Tibial artery (tissue), 4 donors: ENCODE measurements at regions not wholly inside any gene's neighbourhood (a gene's known extent, or its start where the extent isn't known, plus 50 kb on each side); places are given as distances from the start of the nearest gene placed in this dataset.

Experiments used
- DNase-seq, 2 donors: peaks; one replicate each; pipeline ENCODE4 v3.0.0-alpha.2; 2019
- H3K27ac ChIP-seq, 2 donors: fragments of 200-600 bp; sonication (generic) in 1 of 2; 1 replicate in 1 of 2; 2 replicates in 1 of 2; pipeline ENCODE4 v1.5.1; 2018 to 2019; ENCODE audit warnings: mild to moderate bottlenecking in 1 of 2
- H3K27me3 ChIP-seq, 2 donors: fragments of 200-600 bp; sonication (generic) in 1 of 2; one replicate each; pipeline versions ENCODE4 v1.5.1 to v1.6.0; 2016 to 2019
- H3K36me3 ChIP-seq, 3 donors: fragments of 200-600 bp; sonication (generic) in 2 of 3; one replicate each; pipeline ENCODE4 v1.5.1; 2016 to 2019; ENCODE audit warnings: mild to moderate bottlenecking in 2 of 3
- H3K4me1 ChIP-seq, 4 donors: fragments of 200-600 bp; sonication (generic) in 2 of 4; 1 replicate in 3 of 4; 2 replicates in 1 of 4; pipeline ENCODE4 v1.5.1; 2016 to 2019
- H3K4me3 ChIP-seq, 2 donors: fragments of 200-600 bp; sonication (generic) in 1 of 2; 1 replicate in 1 of 2; 2 replicates in 1 of 2; pipeline ENCODE4 v1.5.1; 2018 to 2019; ENCODE audit warnings: mild to moderate bottlenecking in 2 of 2
- H3K9me3 ChIP-seq, 3 donors: fragments of 200-600 bp; sonication (generic) in 1 of 3; one replicate each; pipeline ENCODE4 v1.5.1; 2016 to 2019
- intact Hi-C: fragments of 100-400 bp; cut with DNase I; formaldehyde crosslinking; loops from one replicate; pipeline ENCODE4 v1.15.0; 2023; ENCODE audit warnings: low total_unique reads
- TF ChIP-seq, protein P1 (sequence below), 2 experiments: fragments of 200-600 bp in 1 of 2; fragments of 450-650 bp in 1 of 2; IDR thresholded peaks; one replicate each; pipeline ENCODE4 v1.5.1; 2017 to 2019; ENCODE audit warnings: antibody characterized with exemption in 2 of 2, mild to moderate bottlenecking in 1 of 2, moderate library complexity in 1 of 2

DNA sequence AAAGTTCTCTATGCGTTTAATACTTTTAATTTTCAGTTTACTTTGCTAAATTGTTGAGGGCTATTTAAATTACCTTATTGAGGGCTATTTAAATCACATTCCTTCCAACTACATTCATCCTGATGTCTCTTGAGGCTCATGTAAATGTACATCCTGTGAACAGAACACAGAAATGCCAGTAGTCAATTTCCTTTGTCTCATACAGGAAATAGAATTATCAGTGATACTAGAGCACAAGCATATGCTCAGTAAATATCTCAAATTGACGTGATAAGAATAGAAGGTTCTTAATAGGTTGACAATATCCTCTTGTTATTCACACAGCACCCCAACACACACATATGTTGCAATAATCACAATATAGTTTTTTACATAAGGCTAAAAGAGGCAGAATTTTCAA is 449.0 kb downstream of the CYLC2 start:
- TF ChIP-seq, protein P1, sequence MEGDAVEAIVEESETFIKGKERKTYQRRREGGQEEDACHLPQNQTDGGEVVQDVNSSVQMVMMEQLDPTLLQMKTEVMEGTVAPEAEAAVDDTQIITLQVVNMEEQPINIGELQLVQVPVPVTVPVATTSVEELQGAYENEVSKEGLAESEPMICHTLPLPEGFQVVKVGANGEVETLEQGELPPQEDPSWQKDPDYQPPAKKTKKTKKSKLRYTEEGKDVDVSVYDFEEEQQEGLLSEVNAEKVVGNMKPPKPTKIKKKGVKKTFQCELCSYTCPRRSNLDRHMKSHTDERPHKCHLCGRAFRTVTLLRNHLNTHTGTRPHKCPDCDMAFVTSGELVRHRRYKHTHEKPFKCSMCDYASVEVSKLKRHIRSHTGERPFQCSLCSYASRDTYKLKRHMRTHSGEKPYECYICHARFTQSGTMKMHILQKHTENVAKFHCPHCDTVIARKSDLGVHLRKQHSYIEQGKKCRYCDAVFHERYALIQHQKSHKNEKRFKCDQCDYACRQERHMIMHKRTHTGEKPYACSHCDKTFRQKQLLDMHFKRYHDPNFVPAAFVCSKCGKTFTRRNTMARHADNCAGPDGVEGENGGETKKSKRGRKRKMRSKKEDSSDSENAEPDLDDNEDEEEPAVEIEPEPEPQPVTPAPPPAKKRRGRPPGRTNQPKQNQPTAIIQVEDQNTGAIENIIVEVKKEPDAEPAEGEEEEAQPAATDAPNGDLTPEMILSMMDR (IDR thresholded peaks at IDR 0.05): no peak
- intact Hi-C loops: no loop called here
- no peak for DNase-seq
- no peaks in the 10 kb centered on the region for H3K36me3 ChIP-seq
- peaks cover 0 to 4% (median 0%) of the 10 kb centered on the region in 3 donors for H3K9me3 ChIP-seq
- no peak overlapping the region for H3K4me3 ChIP-seq
- H3K27me3 ChIP-seq: no peaks in the 10 kb centered on the region
- no peaks in the 10 kb centered on the region for H3K4me1 ChIP-seq
- H3K27ac ChIP-seq: no peak overlapping the region

DNA sequence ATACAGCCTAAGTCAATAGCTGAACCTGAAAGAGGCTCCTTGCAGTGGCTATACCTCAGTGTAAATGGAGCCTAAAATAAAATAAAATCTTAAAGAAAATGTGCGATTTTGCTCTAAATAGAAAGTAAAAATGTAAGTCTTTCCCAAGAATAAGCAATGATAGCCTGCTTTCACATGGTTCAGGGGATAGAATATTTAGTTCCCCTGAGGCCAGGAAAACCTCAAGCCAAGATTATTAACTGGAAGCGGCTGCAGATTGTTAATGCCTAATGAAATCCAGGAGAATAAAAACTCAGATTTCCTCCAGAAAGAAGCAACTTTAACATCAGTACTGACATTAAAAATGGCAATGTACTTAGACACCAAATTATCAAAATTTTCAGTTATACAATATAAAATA is 463.7 kb downstream of the CYLC2 start:
- TF ChIP-seq, protein P1 (IDR thresholded peaks at IDR 0.05): no peak
- intact Hi-C loops: no loop called here
- Histone ChIP-seq H3K36me3 (no peaks in the 10 kb centered on the region), H3K4me3 (no peak overlapping the region), H3K27me3 (no peaks in the 10 kb centered on the region), H3K9me3 (no peaks in the 10 kb centered on the region), H3K4me1 (no peaks in the 10 kb centered on the region), H3K27ac (no peak overlapping the region)
- DNase-seq: no peak

DNA sequence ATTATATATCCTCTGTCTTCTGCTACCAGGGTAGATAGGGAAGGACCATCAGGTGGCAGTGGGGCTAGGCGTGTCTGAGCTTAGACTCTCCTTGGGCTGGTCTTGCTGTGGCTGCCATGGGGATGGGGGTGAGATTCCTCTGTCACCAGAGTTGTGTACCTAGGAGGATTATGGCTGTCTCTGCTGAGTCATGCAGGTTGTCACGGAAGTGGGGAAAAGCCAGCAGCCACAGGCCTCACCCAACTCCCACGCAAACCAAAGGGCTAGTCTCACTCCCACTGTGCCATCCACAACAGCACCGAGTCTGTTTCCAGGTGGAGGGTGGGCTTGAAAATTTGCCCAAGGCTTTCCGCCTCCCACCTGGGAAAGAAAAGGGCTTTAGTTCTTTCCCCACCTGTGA is 476.1 kb downstream of the CYLC2 start:
- no peak for DNase-seq
- Histone ChIP-seq H3K4me3 (no peak overlapping the region), H3K27me3 (no peaks in the 10 kb centered on the region), H3K4me1 (no peaks in the 10 kb centered on the region), H3K36me3 (no peaks in the 10 kb centered on the region), H3K9me3 (no peaks in the 10 kb centered on the region), H3K27ac (no peak overlapping the region)
- TF ChIP-seq, protein P1 (IDR thresholded peaks at IDR 0.05): no peak
- intact Hi-C loops: no loop called here

DNA sequence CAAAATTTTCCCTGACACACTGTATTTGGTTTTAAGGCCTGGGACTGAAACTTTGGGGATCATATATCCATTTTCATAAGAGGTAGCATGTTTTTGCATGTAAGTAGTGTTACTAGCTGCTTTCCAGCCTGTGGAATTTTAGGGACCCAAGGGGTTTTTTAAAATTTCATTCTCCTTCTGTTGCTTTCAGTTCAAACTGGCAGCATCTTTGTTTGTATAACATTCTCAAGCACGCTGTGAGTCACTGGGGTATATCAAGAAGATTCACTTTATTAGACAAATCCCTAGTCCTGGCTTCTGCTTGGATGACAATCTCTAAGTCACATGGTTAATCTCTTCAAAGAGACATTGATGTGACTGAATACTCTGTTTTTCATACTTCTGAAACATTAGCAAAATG is 479.0 kb downstream of the CYLC2 start:
- no peaks in the 10 kb centered on the region for H3K27me3 ChIP-seq
- intact Hi-C loops: no loop called here
- DNase-seq: no peak
- H3K9me3 ChIP-seq: no peaks in the 10 kb centered on the region
- no peak overlapping the region for H3K27ac ChIP-seq
- H3K4me1 ChIP-seq: no peaks in the 10 kb centered on the region
- TF ChIP-seq, protein P1 (IDR thresholded peaks at IDR 0.05): no peak
- no peak overlapping the region for H3K4me3 ChIP-seq
- no peaks in the 10 kb centered on the region for H3K36me3 ChIP-seq

DNA sequence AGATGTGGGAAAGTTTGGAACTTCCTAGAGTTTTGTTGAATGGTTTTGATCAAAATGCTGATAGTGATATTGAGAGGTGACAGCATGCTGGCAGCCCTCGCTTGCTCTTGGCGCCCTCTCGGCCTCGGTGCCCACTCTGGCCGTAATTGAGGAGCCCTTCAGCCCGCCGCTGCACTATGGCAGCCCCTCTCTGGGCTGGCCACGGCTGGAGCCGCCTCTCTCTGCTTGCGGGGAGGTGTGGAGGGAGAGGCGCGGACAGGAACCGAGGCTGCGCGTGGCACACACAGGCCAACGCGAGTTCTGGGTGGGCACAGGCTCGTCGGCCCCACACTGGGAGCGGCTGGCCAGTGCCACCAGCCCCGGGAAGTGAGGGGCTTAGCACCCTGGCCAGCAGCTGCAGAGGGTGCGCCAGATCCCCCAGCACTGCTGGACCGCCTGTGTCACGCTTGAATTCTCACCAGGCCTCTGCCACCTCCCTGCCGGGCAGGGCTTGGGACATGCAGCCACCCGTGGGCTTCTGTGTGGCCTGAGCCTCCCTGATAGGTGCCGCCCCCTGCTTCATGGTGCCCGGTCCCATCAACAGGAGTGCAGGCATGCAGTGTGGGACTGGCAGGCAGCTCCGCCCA is 488.5 kb downstream of the CYLC2 start:
- no peak for DNase-seq
- TF ChIP-seq, protein P1 (IDR thresholded peaks at IDR 0.05): no peak
- H3K4me3 ChIP-seq: no peak overlapping the region
- H3K4me1 ChIP-seq: no peaks in the 10 kb centered on the region
- intact Hi-C loops: no loop called here
- H3K27ac ChIP-seq: no peak overlapping the region
- no peaks in the 10 kb centered on the region for H3K9me3 ChIP-seq
- no peaks in the 10 kb centered on the region for H3K36me3 ChIP-seq
- no peaks in the 10 kb centered on the region for H3K27me3 ChIP-seq

DNA sequence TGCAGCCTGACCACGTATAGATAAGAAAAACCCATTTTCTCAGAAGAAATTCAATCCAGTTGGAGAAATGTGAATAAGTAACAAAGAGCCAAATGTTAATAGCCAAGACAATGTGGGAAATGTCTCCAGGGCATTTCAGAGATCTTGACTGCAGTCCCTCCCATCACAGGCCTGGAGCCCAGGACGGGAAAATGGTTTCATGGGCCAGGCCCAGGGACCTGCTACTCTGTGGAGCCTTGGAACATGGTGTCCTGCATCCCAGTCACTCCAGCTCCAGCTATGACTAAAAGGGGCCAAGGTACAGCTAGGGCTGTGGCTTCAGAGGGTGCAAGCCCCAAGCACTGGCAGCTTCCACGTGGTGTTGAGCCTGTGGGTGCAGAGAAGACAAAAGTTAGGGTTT is 490.0 kb downstream of the CYLC2 start:
- Histone ChIP-seq H3K4me1 (no peaks in the 10 kb centered on the region), H3K36me3 (no peaks in the 10 kb centered on the region), H3K9me3 (no peaks in the 10 kb centered on the region), H3K27me3 (no peaks in the 10 kb centered on the region), H3K27ac (no peak overlapping the region), H3K4me3 (no peak overlapping the region)
- TF ChIP-seq, protein P1 (IDR thresholded peaks at IDR 0.05): no peak
- intact Hi-C loops: no loop called here
- DNase-seq: no peak
